Coronary artery (tissue), 2 donors: ENCODE measurements at regions not wholly inside any gene's neighbourhood (a gene's known extent, or its start where the extent isn't known, plus 50 kb on each side); places are given as distances from the start of the nearest gene placed in this dataset.

Experiments
- DNase-seq: peaks from one replicate; pipeline ENCODE4 v3.0.0-alpha.2; 2017; ENCODE audit warnings: low spot score
- H3K27ac ChIP-seq, 2 donors: fragments of 200-600 bp; sonication (generic); one replicate each; pipeline ENCODE4 v1.5.1; 2016 to 2019
- H3K4me3 ChIP-seq: fragments of 200-600 bp; sonication (generic); 2 replicates; pipeline ENCODE4 v1.5.1; 2016; ENCODE audit warnings: mild to moderate bottlenecking, moderate library complexity
- TF ChIP-seq, protein P1 (sequence below): fragments of 200-600 bp; sonication (generic); IDR thresholded peaks from one replicate; pipeline ENCODE4 v1.5.1; 2019; ENCODE audit warnings: antibody characterized with exemption

DNA sequence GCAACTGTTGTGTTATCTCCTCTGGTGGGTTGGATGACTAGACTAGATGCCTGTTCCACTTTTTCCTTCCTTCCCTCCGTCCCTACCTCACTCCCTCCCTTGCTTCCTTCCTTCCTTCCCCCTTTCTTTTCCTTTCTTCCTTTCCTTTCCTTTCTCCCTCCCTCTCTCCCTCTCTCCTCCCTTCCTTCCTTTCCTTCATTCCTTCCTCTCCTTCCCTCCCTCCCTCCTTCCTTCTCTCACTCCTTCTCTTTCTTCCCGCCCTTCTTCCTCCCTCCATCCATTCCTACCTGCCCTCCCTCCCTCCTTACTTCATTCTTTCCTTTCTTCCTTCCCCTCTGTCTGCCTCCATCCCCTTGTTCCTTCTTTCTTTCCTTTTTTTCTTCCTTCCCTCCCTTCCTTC is 1045.3 kb downstream of the OTOL1 start:
- TF ChIP-seq, protein P1, sequence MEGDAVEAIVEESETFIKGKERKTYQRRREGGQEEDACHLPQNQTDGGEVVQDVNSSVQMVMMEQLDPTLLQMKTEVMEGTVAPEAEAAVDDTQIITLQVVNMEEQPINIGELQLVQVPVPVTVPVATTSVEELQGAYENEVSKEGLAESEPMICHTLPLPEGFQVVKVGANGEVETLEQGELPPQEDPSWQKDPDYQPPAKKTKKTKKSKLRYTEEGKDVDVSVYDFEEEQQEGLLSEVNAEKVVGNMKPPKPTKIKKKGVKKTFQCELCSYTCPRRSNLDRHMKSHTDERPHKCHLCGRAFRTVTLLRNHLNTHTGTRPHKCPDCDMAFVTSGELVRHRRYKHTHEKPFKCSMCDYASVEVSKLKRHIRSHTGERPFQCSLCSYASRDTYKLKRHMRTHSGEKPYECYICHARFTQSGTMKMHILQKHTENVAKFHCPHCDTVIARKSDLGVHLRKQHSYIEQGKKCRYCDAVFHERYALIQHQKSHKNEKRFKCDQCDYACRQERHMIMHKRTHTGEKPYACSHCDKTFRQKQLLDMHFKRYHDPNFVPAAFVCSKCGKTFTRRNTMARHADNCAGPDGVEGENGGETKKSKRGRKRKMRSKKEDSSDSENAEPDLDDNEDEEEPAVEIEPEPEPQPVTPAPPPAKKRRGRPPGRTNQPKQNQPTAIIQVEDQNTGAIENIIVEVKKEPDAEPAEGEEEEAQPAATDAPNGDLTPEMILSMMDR = no peak
- Histone ChIP-seq H3K4me3 (no peak overlapping the region), H3K27ac (no peak overlapping the region)
- no peak for DNase-seq

DNA sequence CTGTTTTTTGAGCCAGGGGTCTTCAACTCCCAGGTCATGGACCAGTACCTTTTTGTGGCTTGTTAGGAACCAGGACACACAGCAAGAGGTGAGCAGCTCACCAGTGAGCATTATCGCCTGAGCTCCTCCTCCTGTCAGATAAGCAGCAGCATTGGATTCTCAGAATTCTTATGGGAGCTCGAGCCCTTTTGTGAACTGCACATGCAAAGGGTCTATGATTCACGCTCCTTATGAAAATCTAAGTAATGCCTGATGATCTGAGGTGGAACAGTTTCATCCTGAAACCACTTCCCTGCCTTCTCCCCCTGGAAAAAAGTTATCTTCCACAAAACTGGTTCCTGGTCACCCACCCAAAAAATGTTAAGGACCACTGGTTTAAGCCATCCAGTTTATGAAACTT is 1047.6 kb downstream of the OTOL1 start:
- no peak overlapping the region for H3K4me3 ChIP-seq
- DNase-seq = no peak
- H3K27ac ChIP-seq = no peak overlapping the region
- TF ChIP-seq, protein P1 = no peak

DNA sequence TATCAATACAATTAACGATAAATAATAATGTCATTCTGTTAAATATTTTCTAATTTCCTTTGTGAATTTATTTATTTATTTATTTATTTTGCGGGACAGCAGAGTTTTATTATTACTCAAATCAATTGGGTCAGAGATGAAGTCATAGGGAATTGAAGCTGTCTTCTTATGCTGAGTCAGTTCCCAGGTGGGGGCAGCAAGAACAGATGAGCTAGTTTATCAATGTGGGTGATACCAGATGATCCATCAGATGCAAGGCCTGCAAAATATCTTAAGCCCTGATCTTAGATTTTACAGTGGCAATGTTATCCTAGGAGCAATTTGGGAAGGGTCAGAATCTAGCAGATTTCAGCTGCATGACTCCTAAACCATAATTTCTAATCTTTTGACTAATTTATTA is 1050.3 kb downstream of the OTOL1 start:
- Histone ChIP-seq H3K27ac (no peak overlapping the region), H3K4me3 (no peak overlapping the region)
- TF ChIP-seq, protein P1 = no peak
- no peak for DNase-seq

DNA sequence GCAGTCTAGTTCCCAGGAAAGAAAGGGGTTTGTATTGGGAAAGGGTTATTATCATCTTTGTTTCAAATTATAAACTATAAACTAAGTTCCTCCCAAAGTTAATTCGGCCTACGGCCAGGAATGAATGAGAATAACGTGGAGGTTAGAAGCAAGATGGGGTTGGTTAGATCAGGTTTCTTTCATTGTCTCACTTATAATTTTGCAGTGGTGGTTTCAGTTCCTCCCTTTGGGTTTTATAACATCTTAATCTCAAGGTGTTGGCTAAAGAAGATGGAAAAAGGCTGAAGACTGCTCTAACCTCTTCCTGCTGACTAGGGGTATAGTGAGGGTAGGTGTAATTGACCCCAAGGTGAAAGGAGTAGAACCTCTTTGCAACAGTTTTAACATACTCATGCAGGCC is 1050.7 kb downstream of the OTOL1 start:
- DNase-seq = no peak
- TF ChIP-seq, protein P1 = no peak
- no peak overlapping the region for H3K4me3 ChIP-seq
- H3K27ac ChIP-seq = no peak overlapping the region

DNA sequence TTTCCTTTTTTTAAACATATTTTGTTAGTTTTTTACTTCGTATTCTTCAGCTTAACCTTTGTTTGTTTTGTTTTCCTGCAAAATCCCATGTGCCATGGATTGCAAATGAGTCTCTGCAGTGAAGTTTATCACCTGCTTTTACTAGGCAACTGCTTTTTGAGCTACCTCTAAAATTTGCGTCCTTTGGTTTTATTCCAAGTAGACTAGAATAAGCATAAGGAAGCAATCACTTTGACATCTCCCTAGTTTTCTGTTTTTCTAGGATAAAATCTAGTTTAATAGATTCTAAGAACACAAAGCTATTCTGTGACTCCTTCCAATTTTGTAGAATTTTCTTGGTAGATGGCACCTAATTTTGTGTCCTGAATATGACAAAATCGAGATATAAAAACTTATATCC is 1059.2 kb downstream of the OTOL1 start:
- no peak for DNase-seq
- H3K27ac ChIP-seq = no peak overlapping the region
- TF ChIP-seq, protein P1 = no peak

DNA sequence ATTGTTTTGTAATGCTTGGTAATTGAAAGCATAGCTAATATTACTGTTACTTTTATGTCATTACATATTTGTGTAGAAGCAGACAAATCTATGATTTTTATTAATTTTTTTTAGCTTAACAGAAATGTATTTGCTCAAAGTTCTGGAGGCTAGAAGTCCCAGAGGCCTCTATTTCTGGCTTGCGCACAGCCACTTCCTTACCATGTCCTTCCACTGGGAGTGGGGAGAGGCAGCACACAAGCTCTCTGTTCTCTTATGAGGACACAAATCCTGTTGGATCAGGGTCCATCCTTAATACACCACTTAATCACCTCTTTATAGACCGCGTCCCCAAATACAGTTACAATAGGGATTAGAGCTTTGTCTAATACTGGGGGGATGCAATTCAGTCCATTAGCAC is 1061.4 kb downstream of the OTOL1 start:
- TF ChIP-seq, protein P1 = no peak

More for the DNA sequence above, 1059.2 kb downstream of the OTOL1 start:
- H3K4me3 ChIP-seq = no peak overlapping the region

DNA sequence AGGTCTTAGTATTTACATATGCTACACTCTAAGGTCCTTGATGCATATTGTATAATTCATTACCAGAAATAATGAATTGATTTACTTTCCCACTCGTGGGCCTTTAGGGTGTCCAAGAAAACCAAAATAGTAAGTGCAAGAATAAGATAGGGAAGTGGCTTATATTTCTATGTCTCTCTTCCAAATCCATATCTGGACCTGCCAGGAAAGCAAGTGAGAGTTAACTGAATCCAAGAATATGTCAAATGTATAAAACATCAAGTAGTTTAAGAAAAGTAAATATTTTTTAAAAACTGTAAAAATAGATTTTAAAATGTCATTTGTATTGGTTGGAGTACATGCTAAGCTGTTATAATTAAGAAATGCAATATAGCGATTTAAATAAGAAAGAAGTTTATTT is 1072.1 kb downstream of the OTOL1 start:
- H3K4me3 ChIP-seq = no peak overlapping the region
- DNase-seq = no peak
- TF ChIP-seq, protein P1 = no peak
- H3K27ac ChIP-seq = no peak overlapping the region

More for the DNA sequence above, 1061.4 kb downstream of the OTOL1 start:
- Histone ChIP-seq H3K27ac (no peak overlapping the region), H3K4me3 (no peak overlapping the region)
- DNase-seq = no peak
